RPMI7951 (cell line): ENCODE measurements at regions not wholly inside any gene's neighbourhood (a gene's known extent, or its start where the extent isn't known, plus 50 kb on each side); places are given as distances from the start of the nearest gene placed in this dataset.

ENCODE experiments used
- DNase-seq: peaks from one replicate; pipeline ENCODE4 v3.0.0-alpha.2; 2012; ENCODE audit warnings: low read depth

GRCh38 chr18:42620657-42621056 lies 494.8 kb downstream of the RIT2 start:
- DNase-seq = no peak

GRCh38 chr18:42623935-42624334 lies 491.6 kb downstream of the RIT2 start:
- DNase-seq = no peak

DNA sequence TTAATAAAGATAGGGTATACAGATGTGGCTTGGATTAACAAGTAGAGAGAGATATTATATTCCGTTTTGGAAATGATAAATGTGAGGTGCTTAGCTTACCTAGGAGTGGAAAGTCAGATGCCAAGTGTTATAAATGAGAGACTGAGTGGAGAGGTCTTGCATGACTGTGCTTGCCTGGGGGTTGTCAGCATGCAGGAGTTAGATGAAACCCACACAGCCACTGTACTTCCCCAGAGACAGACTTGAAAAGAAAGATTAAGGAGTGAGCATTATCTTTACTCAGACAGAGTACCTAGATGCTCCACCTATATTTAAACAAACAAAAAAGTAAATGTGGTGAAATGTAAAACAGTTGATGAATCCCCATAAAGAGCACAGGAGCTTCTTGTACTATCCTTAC lies 482.7 kb downstream of the RIT2 start:
- DNase-seq = no peak

GRCh38 chr18:42635378-42636048 lies 480.0 kb downstream of the RIT2 start:
- no peak for DNase-seq

DNA sequence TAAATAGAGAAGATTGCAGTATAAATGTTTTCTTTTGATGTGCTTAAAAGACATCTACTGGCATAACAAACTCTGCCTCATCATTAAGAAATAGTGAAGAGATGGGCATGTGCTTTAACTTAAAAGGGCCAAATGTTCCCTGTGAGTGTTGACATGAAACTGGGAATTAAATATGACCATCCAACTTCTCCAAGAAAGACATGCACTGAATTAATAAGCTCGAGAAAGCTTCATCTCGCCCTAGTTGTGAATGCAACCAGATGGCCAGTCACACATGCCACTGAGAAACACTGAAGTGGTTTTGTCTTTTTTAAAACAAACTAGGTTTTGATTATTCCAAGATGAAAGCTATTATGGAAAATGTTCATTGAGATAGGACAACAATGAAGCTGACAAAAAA lies 479.2 kb downstream of the RIT2 start:
- DNase-seq = no peak

GRCh38 chr18:42640160-42640559 lies 475.3 kb downstream of the RIT2 start:
- DNase-seq = no peak

DNA sequence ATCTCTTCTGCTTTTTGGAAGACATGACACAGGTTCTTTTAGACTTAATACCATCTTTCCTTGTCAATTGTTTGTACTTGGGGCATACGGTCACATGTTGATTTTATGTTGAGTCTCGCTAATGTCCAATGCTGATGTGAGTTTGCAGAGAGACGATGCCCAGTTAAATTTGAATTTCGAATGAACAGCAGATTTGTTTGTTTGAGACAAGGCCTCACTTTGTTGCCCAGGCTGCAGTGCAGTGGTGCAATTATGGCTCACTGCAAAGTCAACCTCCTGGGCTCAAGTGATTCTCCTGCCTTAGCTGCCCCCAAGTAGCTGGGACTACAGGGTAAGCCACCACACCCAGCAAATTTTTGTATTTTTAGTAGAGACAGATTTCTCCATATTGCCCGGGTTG lies 473.5 kb downstream of the RIT2 start:
- no peak for DNase-seq

DNA sequence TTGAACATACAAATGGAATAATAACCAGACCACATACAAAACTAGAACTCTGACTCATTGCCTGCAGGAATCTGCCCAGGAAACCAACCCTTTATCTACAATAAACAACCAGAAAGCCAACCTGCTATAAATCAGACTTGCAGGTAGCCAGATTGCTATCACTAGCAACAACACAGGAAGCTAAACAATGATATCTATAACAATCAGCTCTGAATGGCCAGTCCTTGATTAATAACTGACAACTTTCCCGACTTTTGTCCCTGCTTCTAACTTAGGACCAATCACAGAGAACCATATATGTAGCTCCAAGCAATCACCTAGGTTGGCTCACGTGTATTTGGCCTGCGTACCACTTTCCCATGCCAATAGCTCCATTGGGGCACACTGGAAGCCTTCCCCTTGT lies 470.8 kb downstream of the RIT2 start:
- DNase-seq = no peak

DNA sequence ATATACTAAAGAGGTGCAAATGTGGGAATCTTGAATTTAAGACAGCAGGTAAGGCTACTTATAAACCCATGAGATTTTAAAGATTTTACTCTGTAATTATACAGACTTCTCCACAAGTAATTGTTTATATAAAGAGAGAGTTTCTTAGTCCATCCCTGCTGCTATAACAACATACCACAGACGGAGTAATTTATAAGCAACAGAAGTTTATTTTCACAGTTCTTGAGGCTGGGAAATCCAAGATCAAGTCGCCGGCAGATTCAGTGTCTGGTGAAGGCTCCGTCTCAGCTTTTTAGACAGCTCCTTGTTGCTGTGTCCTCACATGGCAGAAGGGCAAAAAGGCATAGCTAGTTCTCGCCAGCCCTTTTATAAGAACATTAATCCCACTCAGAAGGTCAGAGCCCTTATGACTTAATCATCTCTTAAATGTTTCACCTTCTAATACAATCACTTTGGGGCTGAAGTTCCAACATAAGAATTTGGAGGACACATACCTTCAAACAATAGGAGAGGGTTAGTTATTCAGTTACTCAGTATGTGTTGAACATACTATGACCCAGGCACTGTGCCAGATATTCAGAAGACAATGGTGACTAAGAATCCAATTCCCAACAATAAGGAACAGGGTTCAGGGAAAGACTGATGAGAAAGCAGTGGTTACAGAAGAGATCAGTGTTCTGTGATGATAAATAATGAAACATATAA lies 466.0 kb downstream of the RIT2 start:
- no peak for DNase-seq

- no peak for DNase-seq
Measured at GRCh38 chr18:42654556-42654955, 460.9 kb downstream of the RIT2 start.

DNA sequence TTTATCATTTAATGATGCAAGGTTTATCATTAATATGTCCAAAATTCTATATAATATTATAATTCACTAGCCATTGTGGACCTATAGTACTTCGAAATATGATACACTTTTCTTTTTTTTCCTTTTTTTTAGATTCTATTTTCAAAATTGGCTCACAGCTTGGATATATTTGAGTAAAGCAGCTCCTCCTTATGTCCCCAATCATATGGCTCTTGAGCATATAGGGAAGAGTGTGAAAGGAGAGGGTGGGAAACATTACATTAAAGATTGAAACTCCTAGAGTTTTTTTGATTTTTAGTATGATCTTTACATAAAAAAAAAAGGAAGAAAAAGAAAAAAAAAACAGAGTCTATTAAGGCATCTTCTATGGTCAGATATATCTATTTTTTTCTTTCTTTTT lies 457.9 kb downstream of the RIT2 start:
- DNase-seq = no peak

DNA sequence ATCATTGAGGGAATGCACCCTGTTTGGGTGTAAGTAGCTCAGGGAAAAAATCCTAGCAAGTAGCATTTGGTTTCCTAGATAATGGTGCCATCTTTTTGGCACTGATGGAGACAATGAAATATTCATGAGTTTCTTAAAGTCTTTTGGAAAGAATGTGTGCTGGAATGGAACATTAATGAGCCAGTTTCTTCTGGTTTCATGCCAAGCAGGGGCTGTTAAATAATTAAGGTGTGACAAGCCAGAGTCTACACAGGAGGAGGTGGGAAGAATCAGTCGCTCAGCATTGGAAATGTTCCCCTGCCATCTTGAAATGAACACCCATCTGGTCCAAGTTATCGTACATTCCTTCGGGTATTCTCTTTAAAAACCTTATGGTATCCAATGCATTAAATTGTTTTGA lies 457.3 kb downstream of the RIT2 start:
- DNase-seq = no peak

GRCh38 chr18:42659187-42659586 lies 456.3 kb downstream of the RIT2 start:
- DNase-seq = no peak

DNA sequence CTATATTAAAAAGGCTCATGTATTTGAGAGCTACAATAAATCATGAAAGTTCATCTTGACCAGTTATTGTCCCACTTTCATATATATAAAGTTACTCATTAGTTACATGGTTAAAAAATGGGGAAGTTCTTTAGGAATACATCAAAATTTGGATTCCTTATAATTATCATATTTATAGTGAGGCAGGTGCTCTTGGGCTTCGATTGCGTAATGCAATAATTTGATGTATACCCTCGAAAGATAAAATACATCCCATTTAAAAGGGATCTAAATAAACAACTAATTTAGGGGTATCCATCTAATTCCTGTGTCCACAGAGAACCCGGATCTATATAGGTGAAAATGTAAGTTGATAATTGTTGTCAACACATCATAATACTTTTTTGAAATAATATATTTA lies 444.6 kb downstream of the RIT2 start:
- DNase-seq = no peak

GRCh38 chr18:42675810-42676209 lies 439.7 kb downstream of the RIT2 start:
- no peak for DNase-seq

DNA sequence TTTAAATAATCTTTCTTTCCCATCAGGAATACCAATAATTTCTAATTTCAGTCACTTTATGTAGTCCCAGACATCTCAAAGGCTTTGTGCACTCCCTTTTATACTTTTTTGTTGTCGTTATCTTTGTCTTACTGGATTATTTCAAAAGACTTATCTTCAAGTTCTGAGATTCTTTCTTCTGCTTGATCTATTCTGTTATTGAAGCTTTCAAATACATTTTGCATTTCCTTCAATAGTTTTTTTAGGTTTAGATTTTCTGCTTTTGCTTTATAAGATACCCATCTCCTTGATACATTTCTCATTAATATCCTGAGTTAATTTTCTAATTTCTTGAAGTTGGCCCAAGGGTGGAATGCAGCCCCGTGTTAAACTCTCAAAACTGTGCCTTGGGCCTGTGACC lies 432.4 kb downstream of the RIT2 start:
- DNase-seq = no peak

DNA sequence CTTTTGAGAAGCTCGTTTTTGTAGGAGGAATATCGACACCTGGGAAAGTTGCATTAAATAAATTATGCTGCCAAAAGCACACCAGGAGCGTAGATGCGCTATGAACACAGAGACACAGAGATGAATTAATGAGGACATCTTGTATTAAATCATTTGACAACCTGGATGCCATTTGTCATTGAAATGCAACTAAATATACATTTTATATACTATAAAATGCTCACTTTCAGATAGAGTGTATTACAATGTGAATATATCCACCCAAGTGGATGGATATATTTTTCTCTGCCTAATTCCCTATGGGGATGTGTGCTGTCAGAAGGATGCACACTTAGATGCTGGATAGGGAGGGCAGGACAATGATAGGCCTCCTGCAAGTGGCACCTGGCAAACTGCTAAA lies 426.2 kb downstream of the RIT2 start:
- no peak for DNase-seq
